Skin epidermis (tissue), 12 donors: ENCODE measurements at regions not wholly inside any gene's neighbourhood (a gene's known extent, or its start where the extent isn't known, plus 50 kb on each side); places are given as distances from the start of the nearest gene placed in this dataset.

ENCODE experiments used
- H3K27ac ChIP-seq, 21 experiments: fragments of 200-600 bp; sonication (generic) in 11 of 21; one replicate each; pipeline ENCODE4 v1.5.0; 2020; ENCODE audit warnings: mild to moderate bottlenecking in 3 of 21, inconsistent platforms in 2 of 21, moderate library complexity in 2 of 21
- H3K4me3 ChIP-seq, 7 experiments: fragments of 200-600 bp; sonication (generic) in 2 of 7; one replicate each; pipeline ENCODE4 v1.5.0; 2020; ENCODE audit warnings: inconsistent platforms in 2 of 7, mild to moderate bottlenecking in 2 of 7, moderate library complexity in 1 of 7

DNA sequence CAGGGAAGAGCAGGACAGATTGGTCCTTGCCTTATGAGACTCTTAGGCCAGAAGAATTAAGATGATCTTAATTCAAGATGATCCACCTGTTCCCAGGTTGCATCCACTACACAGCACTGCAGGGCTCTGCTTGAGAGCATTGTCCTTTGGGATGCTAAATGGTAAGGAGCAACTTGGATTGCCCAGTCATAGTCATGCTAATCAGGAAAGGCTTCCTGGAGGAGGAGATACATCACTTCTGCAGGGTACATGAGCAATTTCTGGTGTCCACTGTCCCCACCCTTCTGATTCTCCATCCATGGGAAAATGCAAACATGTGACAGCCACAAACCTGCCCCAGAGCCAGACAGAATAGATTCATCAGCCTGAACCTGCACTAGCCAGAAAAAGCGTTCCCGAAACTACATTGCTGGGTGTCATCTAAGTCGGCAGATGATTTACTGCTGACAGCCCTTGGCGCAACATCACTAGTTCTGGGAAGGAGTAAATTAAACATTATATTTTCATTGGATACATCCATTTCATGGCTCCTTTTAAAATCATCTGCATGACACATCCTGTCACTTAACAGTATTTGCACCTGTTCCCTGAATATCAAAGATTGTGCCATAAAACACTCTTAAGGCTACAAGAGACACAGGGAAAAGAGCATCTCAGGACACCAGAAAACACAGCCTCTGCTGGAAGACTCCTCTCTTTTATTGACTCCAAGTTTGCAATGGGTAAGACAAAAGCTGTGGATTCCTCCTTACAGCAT is 282.2 kb downstream of the MAF start:
- no peak overlapping the region for H3K27ac ChIP-seq
- H3K4me3 ChIP-seq = no peak overlapping the region

DNA sequence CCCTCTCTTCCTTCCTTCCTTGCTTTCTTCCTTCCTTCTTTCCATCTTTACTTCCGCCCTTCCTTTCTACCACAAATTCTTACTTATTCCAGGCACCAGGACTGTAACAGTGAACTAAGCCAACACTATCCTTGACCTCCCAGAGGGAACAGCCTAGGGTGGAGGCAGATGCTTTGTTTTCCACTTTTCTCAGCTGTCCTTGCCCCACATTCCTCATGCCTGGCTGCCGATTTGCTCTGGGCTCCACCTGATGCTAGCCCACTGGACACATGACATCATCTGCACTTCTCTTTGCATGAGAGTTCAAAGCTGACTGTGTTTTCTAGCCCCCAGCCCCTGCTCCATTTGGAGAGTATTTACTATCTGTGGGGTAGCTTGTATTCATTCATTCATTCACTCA is 283.0 kb downstream of the MAF start:
- Histone ChIP-seq H3K27ac (no peak overlapping the region), H3K4me3 (no peak overlapping the region)

- H3K4me3 ChIP-seq = no peak overlapping the region
- no peak overlapping the region for H3K27ac ChIP-seq
Observed at GRCh38 chr16:79317026-79317425, 283.5 kb downstream of the MAF start.

GRCh38 chr16:79316004-79316458 is 284.5 kb downstream of the MAF start:
- no peak overlapping the region for H3K4me3 ChIP-seq
- no peak overlapping the region for H3K27ac ChIP-seq

- H3K4me3 ChIP-seq = no peak overlapping the region
Observed at GRCh38 chr16:79312502-79312901, 288.0 kb downstream of the MAF start.

DNA sequence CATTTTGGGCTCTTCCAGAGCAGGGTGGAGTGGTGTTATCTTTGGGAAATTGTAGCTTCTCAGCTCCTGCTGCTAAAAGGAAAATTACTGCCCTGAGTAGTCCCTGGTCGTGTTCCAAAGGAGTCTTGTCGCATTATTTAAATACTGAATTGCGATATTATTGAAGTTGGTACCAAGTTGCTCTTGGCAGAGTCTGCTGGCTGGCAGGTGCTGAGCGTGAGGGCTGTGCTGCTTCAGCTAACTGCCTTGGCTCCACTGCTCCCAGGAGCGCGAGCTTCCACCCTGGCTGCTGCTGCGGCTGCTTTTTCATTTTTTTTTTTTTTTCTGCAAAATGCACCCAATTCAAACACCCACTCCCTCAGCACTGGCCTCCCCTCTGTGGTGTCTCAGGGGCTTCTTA is 289.8 kb downstream of the MAF start:
- H3K4me3 ChIP-seq = no peak overlapping the region
- no peak overlapping the region for H3K27ac ChIP-seq

More at GRCh38 chr16:79312502-79312901, 288.0 kb downstream of the MAF start:
- no peak overlapping the region for H3K27ac ChIP-seq

GRCh38 chr16:79309606-79310005 is 290.9 kb downstream of the MAF start:
- H3K27ac ChIP-seq = no peak overlapping the region
- no peak overlapping the region for H3K4me3 ChIP-seq

DNA sequence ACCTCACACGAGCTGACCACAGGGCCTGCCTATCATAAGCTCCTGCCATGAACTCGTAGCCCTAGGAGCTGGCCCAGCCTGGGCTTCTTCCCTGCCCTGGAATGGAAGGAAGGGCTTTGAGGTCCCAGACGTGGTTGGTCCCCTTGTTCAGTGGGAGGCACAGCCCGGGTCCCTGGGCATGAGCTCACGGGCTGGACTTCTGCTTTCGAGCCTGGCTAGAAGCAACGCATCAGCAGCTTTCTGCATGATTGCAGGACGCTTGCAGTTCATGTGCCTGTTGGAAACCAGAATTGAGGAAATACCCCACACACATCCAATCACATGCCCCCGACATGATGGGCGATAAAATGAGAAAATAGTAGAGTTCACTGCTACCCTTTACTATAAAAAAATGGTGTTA is 293.3 kb downstream of the MAF start:
- H3K27ac ChIP-seq = peak overlapping the region in 2 of 21 experiments; percentile 29 to 40
- H3K4me3 ChIP-seq = no peak overlapping the region

DNA sequence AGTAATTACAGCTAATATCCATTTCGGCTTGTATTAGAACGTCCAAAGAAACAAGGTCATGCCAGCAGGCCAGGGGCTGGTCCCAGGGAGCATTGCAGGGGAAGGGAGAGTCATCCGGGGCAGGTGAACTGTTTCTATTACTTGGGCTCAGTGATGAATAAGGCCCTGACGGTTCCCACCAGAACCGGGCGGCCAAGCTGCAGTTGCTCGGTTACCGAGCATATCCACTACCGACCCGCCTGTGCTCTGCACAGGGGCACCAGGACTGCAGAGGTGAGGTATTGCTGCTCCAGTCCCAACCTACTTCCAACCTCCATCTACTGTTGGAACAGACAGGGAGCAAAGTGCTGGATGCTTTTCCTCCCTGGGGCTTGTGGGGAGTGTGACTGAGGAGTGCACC is 295.5 kb downstream of the MAF start:
- Histone ChIP-seq H3K4me3 (no peak overlapping the region), H3K27ac (no peak overlapping the region)

DNA sequence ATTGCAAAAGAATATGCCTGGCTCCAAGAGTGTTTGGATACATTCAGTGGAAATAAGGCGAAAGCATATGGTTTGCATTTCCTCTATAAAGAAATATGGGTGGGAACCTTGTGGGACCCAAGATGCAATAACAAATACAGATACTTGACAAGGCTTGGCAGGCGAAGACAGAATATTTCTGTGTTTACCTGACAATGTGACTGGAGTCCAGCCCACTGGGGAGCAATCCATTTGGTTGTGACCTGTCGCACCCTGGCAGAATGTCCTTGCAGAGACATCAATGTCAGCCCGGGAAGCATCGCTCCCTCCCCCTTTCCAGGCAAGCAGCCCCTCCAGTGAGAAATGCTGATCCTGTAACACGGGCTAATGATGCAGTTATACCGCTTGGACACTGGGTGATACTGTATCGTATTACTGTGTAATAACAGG is 296.6 kb downstream of the MAF start:
- no peak overlapping the region for H3K27ac ChIP-seq
- H3K4me3 ChIP-seq = no peak overlapping the region

GRCh38 chr16:79303206-79303605 is 297.3 kb downstream of the MAF start:
- no peak overlapping the region for H3K27ac ChIP-seq
- H3K4me3 ChIP-seq = no peak overlapping the region

DNA sequence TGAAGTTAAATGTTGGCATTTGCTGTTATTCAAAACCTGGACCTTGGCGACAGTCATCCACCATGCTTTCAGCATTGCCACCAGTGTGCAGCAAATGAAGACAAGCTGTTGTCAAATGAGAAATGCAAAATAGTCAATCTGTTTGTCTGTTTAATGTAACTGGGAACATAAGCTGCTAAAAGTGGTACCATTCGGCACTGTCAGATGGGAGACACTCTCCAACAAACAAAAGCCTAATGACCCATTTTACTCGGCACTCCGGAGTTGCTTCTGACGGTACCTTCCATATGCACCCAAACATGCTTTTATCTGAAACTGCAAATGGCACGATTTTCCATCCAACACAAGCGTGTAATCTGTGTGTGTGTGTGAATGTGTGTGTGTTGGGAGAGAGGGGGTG is 297.8 kb downstream of the MAF start:
- no peak overlapping the region for H3K4me3 ChIP-seq
- no peak overlapping the region for H3K27ac ChIP-seq

- H3K27ac ChIP-seq = no peak overlapping the region
- no peak overlapping the region for H3K4me3 ChIP-seq
Observed at GRCh38 chr16:79301051-79301450, 299.5 kb downstream of the MAF start.

GRCh38 chr16:79298894-79299799 is 301.4 kb downstream of the MAF start:
- H3K27ac ChIP-seq = no peak overlapping the region

DNA sequence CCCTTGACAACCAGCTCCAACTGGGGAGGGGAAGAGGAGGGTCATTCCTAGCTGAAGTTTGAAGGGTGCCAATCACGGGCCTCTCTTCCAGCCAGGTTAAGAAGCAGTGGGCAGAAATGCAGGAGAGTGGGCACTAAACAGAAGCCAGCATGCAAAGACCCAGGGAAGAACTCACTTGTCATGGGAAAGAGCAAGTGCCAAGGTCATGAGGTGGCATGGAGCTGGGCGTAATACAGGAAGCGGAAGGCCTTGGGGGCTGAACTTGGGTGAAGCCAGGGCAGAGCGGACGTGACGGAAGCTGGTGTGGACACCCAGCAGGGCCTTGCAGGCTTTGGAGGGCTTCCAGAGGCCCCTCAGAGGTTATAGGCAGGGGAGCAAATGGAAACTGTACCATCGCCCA is 302.1 kb downstream of the MAF start:
- H3K4me3 ChIP-seq = no peak overlapping the region
- no peak overlapping the region for H3K27ac ChIP-seq

More at GRCh38 chr16:79298894-79299799, 301.4 kb downstream of the MAF start:
- H3K4me3 ChIP-seq = no peak overlapping the region

DNA sequence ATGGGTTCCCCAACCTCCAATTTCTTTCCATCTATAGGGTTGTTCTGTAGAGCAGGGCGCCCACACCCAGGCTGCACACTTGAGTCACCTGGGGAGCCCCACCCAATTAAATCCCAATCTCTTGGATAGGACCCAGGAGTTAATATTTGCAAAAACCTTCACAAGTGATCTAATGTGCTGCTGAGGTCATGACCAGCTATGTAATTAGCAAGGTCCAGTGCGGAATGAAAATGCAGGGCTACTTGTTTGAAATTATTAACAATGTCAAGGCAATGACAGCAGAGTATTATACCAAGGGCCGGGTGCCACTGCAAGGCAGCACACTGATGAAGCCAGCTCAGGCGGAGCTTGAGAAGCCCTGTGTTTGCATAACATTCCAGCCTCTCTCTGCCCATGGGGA is 302.7 kb downstream of the MAF start:
- H3K27ac ChIP-seq = no peak overlapping the region

GRCh38 chr16:79297296-79297695 is 303.2 kb downstream of the MAF start:
- H3K27ac ChIP-seq = no peak overlapping the region

More for the DNA sequence above, 302.7 kb downstream of the MAF start:
- no peak overlapping the region for H3K4me3 ChIP-seq

GRCh38 chr16:79296491-79296890 is 304.0 kb downstream of the MAF start:
- Histone ChIP-seq H3K4me3 (no peak overlapping the region), H3K27ac (no peak overlapping the region)

More at GRCh38 chr16:79297296-79297695, 303.2 kb downstream of the MAF start:
- H3K4me3 ChIP-seq = no peak overlapping the region

GRCh38 chr16:79295746-79296145 is 304.8 kb downstream of the MAF start:
- Histone ChIP-seq H3K4me3 (no peak overlapping the region), H3K27ac (no peak overlapping the region)

DNA sequence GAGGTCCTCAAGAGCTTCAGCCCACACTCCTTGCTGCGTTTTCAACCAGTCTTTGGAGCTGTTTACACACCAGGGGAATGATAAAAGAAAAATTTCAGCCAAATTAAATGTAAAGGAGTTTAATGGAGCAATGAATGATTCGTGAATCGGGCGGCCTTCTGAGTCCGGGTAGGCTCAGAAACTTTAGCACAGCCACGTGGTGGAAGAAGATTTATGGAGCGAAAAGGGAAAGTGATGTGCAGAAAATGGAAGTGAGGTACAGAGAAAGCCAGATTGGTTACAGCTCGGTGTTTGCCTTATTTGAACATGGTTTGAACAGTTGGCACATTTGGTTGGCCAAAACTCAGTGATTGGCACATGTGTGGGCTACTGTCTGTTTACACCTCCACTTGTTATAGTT is 305.4 kb downstream of the MAF start:
- Histone ChIP-seq H3K4me3 (no peak overlapping the region), H3K27ac (no peak overlapping the region)

GRCh38 chr16:79294568-79294967 is 306.0 kb downstream of the MAF start:
- H3K27ac ChIP-seq = no peak overlapping the region
- no peak overlapping the region for H3K4me3 ChIP-seq
